Naive thymus-derived CD4-positive, alpha-beta T cell (primary cell): ENCODE measurements at regions not wholly inside any gene's neighbourhood (a gene's known extent, or its start where the extent isn't known, plus 50 kb on each side); places are given as distances from the start of the nearest gene placed in this dataset.
"Not testable (repeated sequence)": the region's sequence is repeated elsewhere in the genome, so short reads cannot be mapped to it uniquely, and the experiment has no call there.

Experiments used
- ATAC-seq: fragments of 150-1000 bp; cut with Tn5 transposase; 2 replicates; pipeline ENCODE4 v1.10.0; 2021; ENCODE audit warnings: mild to moderate bottlenecking, moderate library complexity
- CTCF ChIA-PET: fragments of 350-600 bp; sonication (Branson Sonifier 250); formaldehyde crosslinking; loops from one replicate; lab custom pipeline; 2021; ENCODE audit warnings: antibody characterized with exemption; lab: Charles Lee
- POLR2A ChIA-PET: fragments of 350-600 bp; sonication (Branson Sonifier 250); formaldehyde crosslinking; loops from one replicate; lab custom pipeline; 2021; ENCODE audit warnings: antibody characterized with exemption, inconsistent platforms; lab: Charles Lee
- DNase-seq, 9 donors: peaks; one replicate each; pipeline versions ENCODE4 v3.0.0 to v3.0.0-alpha.2; 2020 to 2022; ENCODE audit warnings: mixed read lengths in 1 of 9
- H3K27ac ChIP-seq: one replicate; pipeline ENCODE4 v1.7.0; 2013; ENCODE audit warnings: mild to moderate bottlenecking, low read depth, low read length, moderate library complexity
- H3K27me3 ChIP-seq, 2 donors: one replicate each; pipeline ENCODE4 v1.7.0; 2013; ENCODE audit warnings: low read length in 2 of 2, mild to moderate bottlenecking in 2 of 2, moderate library complexity in 2 of 2; ENCODE audit not compliant: control insufficient read depth in 2 of 2, insufficient read depth in 2 of 2
- H3K36me3 ChIP-seq, 3 experiments: 1 replicate in 2 of 3; 2 replicates in 1 of 3; pipeline ENCODE4 v1.7.0; 2013; ENCODE audit warnings: low read length in 3 of 3, mild to moderate bottlenecking in 3 of 3, moderate library complexity in 1 of 3; ENCODE audit not compliant: insufficient read depth in 3 of 3, control insufficient read depth in 2 of 3
- H3K4me1 ChIP-seq, 2 donors: one replicate each; pipeline ENCODE4 v1.7.0; 2013; ENCODE audit warnings: low read length in 2 of 2, mild to moderate bottlenecking in 2 of 2, moderate library complexity in 1 of 2; ENCODE audit not compliant: control insufficient read depth in 2 of 2, insufficient read depth in 2 of 2
- H3K4me3 ChIP-seq: 2 replicates; pipeline ENCODE4 v1.7.0; 2013; ENCODE audit warnings: mild to moderate bottlenecking, low read length
- H3K9me3 ChIP-seq, 3 experiments: 1 replicate in 2 of 3; 2 replicates in 1 of 3; pipeline ENCODE4 v1.7.0; 2013; ENCODE audit warnings: low read length in 3 of 3; ENCODE audit not compliant: control insufficient read depth in 2 of 3
- H3K27ac Mint-ChIP-seq, 9 donors: one replicate each; pipeline ENCODE4 v1.8.0; 2020 to 2022; ENCODE audit warnings: mixed read lengths in 9 of 9, mild to moderate bottlenecking in 8 of 9, moderate library complexity in 5 of 9, inconsistent platforms in 2 of 9
- H3K27me3 Mint-ChIP-seq, 5 donors: one replicate each; pipeline ENCODE4 v1.8.0; 2021 to 2022; ENCODE audit warnings: mixed read lengths in 5 of 5, mild to moderate bottlenecking in 1 of 5
- H3K36me3 Mint-ChIP-seq, 5 donors: one replicate each; pipeline ENCODE4 v1.8.0; 2020 to 2022; ENCODE audit warnings: mixed read lengths in 5 of 5, mild to moderate bottlenecking in 3 of 5, inconsistent platforms in 1 of 5
- H3K4me1 Mint-ChIP-seq, 7 donors: one replicate each; pipeline ENCODE4 v1.8.0; 2020 to 2022; ENCODE audit warnings: mixed read lengths in 7 of 7, mild to moderate bottlenecking in 3 of 7, inconsistent platforms in 1 of 7
- H3K4me3 Mint-ChIP-seq, 10 donors: one replicate each; pipeline ENCODE4 v1.8.0; 2020 to 2022; ENCODE audit warnings: mild to moderate bottlenecking in 10 of 10, mixed read lengths in 10 of 10, moderate library complexity in 6 of 10, inconsistent platforms in 2 of 10
- H3K9me3 Mint-ChIP-seq, 11 donors: one replicate each; pipeline ENCODE4 v1.8.0; 2020 to 2022; ENCODE audit warnings: mixed read lengths in 11 of 11, mild to moderate bottlenecking in 4 of 11, inconsistent platforms in 1 of 11, moderate library complexity in 1 of 11
- intact Hi-C, 2 donors: fragments of 100-400 bp; cut with micrococcal nuclease; formaldehyde crosslinking; loops; one replicate each; pipeline ENCODE4 v1.15.1; 2023

GRCh38 chr5:96297867-96298266, 135.2 kb downstream of the PCSK1 start:
- H3K27ac ChIP-seq = no peak overlapping the region
- DNase-seq (no peak), ATAC-seq (peak; percentile 61)
- H3K9me3 Mint-ChIP-seq = peaks cover 0 to 30% (median 10%) of the 10 kb centered on the region in 11 donors
- peaks cover 0 to 11% (median 0%) of the 10 kb centered on the region in 3 experiments for H3K9me3 ChIP-seq
- no peak overlapping the region for H3K27ac Mint-ChIP-seq
- POLR2A ChIA-PET = no interaction called here
- H3K36me3 Mint-ChIP-seq = peaks cover 0 to 12% (median 2%) of the 10 kb centered on the region in 5 donors
- peaks cover 0 to 5% (median 0%) of the 10 kb centered on the region in 7 donors for H3K4me1 Mint-ChIP-seq
- peaks cover 0 to 7% (median 2%) of the 10 kb centered on the region in 5 donors for H3K27me3 Mint-ChIP-seq
- H3K4me3 Mint-ChIP-seq = no peak overlapping the region
- no peak overlapping the region for H3K4me3 ChIP-seq
- no peaks in the 10 kb centered on the region for H3K36me3 ChIP-seq
- CTCF ChIA-PET = no interaction called here
- intact Hi-C loops = no loop called here
- H3K4me1 ChIP-seq = no peaks in the 10 kb centered on the region
- no peaks in the 10 kb centered on the region for H3K27me3 ChIP-seq

GRCh38 chr5:96297290-96297689, 135.8 kb downstream of the PCSK1 start:
- CTCF ChIA-PET = no interaction called here

GRCh38 chr5:96294884-96295202, 138.2 kb downstream of the PCSK1 start:
- Histone ChIP-seq H3K4me1 (no peaks in the 10 kb centered on the region), H3K27me3 (no peaks in the 10 kb centered on the region), H3K4me3 (no peak overlapping the region), H3K9me3 (no peaks in the 10 kb centered on the region), H3K27ac (no peak overlapping the region), H3K36me3 (no peaks in the 10 kb centered on the region)
- H3K27ac Mint-ChIP-seq = no peak overlapping the region
- H3K4me3 Mint-ChIP-seq = no peak overlapping the region
- ATAC-seq (no peak), DNase-seq (no peak)
- POLR2A ChIA-PET = no interaction called here
- intact Hi-C loops = no loop called here
- peaks cover 0 to 18% (median 15%) of the 10 kb centered on the region in 5 donors for H3K27me3 Mint-ChIP-seq
- CTCF ChIA-PET = no interaction called here
- peaks cover 0 to 5% (median 0%) of the 10 kb centered on the region in 7 donors for H3K4me1 Mint-ChIP-seq
- H3K9me3 Mint-ChIP-seq = peaks cover 0 to 13% (median 0%) of the 10 kb centered on the region in 11 donors
- H3K36me3 Mint-ChIP-seq = peaks cover 0 to 2% (median 0%) of the 10 kb centered on the region in 5 donors

More at GRCh38 chr5:96297290-96297689, 135.8 kb downstream of the PCSK1 start:
- no peak overlapping the region for H3K4me3 Mint-ChIP-seq
- DNase-seq (no peak), ATAC-seq (no peak)
- POLR2A ChIA-PET = no interaction called here
- H3K36me3 Mint-ChIP-seq = peaks cover 0 to 7% (median 0%) of the 10 kb centered on the region in 5 donors
- intact Hi-C loops = no loop called here
- Histone ChIP-seq H3K9me3 (peaks cover 0 to 10% (median 0%) of the 10 kb centered on the region in 3 experiments), H3K27ac (no peak overlapping the region), H3K4me1 (no peaks in the 10 kb centered on the region), H3K4me3 (no peak overlapping the region), H3K36me3 (no peaks in the 10 kb centered on the region), H3K27me3 (no peaks in the 10 kb centered on the region)
- peaks cover 0 to 13% (median 6%) of the 10 kb centered on the region in 5 donors for H3K27me3 Mint-ChIP-seq
- H3K27ac Mint-ChIP-seq = no peak overlapping the region
- peaks cover 0 to 5% (median 0%) of the 10 kb centered on the region in 7 donors for H3K4me1 Mint-ChIP-seq
- H3K9me3 Mint-ChIP-seq = peaks cover 0 to 24% (median 6%) of the 10 kb centered on the region in 11 donors

- intact Hi-C loops = no loop called here
- H3K27me3 ChIP-seq = no peaks in the 10 kb centered on the region
- H3K4me3 ChIP-seq = no peak overlapping the region
- no peak overlapping the region for H3K27ac Mint-ChIP-seq
- ChIA-PET POLR2A (no interaction called here), CTCF (no interaction called here)
- peaks cover 0 to 5% (median 0%) of the 10 kb centered on the region in 7 donors for H3K4me1 Mint-ChIP-seq
- no peaks in the 10 kb centered on the region for H3K4me1 ChIP-seq
- H3K36me3 ChIP-seq = no peaks in the 10 kb centered on the region
- no peak for ATAC-seq
- no peaks in the 10 kb centered on the region for H3K9me3 ChIP-seq
- no peak overlapping the region for H3K27ac ChIP-seq
- H3K36me3 Mint-ChIP-seq = no peaks in the 10 kb centered on the region
- H3K27me3 Mint-ChIP-seq = peaks cover 0 to 20% (median 18%) of the 10 kb centered on the region in 5 donors
- H3K9me3 Mint-ChIP-seq = peaks cover 0 to 13% (median 0%) of the 10 kb centered on the region in 11 donors
- H3K4me3 Mint-ChIP-seq = no peak overlapping the region
- DNase-seq = no peak
Observed at GRCh38 chr5:96293966-96294883, 138.8 kb downstream of the PCSK1 start.

GRCh38 chr5:96292582-96293247, 140.3 kb downstream of the PCSK1 start:
- H3K4me1 ChIP-seq = no peaks in the 10 kb centered on the region
- Mint-ChIP-seq H3K27ac (no peak overlapping the region), H3K9me3 (peaks cover 0 to 13% (median 0%) of the 10 kb centered on the region in 11 donors), H3K36me3 (no peaks in the 10 kb centered on the region), H3K27me3 (peaks cover 0 to 20% (median 18%) of the 10 kb centered on the region in 5 donors), H3K4me3 (no peak overlapping the region), H3K4me1 (peaks cover 0 to 1% (median 0%) of the 10 kb centered on the region in 7 donors)
- intact Hi-C loops = no loop called here
- CTCF ChIA-PET = no interaction called here
- no peaks in the 10 kb centered on the region for H3K27me3 ChIP-seq
- ATAC-seq (no peak), DNase-seq (no peak)
- H3K27ac ChIP-seq = no peak overlapping the region
- POLR2A ChIA-PET = no interaction called here
- no peaks in the 10 kb centered on the region for H3K9me3 ChIP-seq
- no peak overlapping the region for H3K4me3 ChIP-seq
- no peaks in the 10 kb centered on the region for H3K36me3 ChIP-seq

- H3K27ac Mint-ChIP-seq, H3K36me3 Mint-ChIP-seq, H3K4me1 ChIP-seq, POLR2A ChIA-PET, H3K4me3 Mint-ChIP-seq, H3K4me3 ChIP-seq, H3K27ac ChIP-seq, intact Hi-C loops, H3K4me1 Mint-ChIP-seq, ATAC-seq, DNase-seq, CTCF ChIA-PET, H3K36me3 ChIP-seq, H3K9me3 ChIP-seq, H3K27me3 ChIP-seq: not testable (repeated sequence)
- H3K27me3 Mint-ChIP-seq = peaks cover 3 to 28% (median 22%) of the 10 kb centered on the region in 5 donors
- peaks cover 0 to 13% (median 0%) of the 10 kb centered on the region in 11 donors for H3K9me3 Mint-ChIP-seq
Observed at GRCh38 chr5:96289287-96289686, 143.8 kb downstream of the PCSK1 start.
